GM19238 (cell line): ENCODE measurements at regions not wholly inside any gene's neighbourhood (a gene's known extent, or its start where the extent isn't known, plus 50 kb on each side); places are given as distances from the start of the nearest gene placed in this dataset.

ENCODE experiments used
- DNase-seq: peaks from one replicate; pipeline ENCODE4 v3.0.0; 2011; ENCODE audit warnings: low spot score; ENCODE audit not compliant: insufficient read length

DNA sequence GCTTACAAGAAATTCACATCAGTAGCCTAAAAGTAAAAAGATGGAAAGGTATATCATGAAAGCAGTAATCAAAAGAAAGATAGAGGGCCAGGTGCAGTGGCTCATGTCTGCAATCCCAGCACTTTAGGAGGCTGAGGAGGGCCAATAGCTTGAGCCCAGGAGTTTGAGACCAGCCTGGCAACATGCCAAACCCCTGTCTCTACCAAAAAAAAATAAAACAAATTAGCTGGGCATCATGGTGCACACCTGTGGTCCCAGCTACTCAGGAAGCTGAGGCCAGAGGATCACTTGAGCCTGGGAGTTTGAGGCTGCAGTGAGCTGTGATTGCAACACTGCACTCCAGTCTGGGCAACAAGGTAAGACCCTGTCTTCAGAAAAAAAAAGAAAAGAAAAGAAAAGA, 55.5 kb downstream of the GSPT2 start:
- no peak for DNase-seq

DNA sequence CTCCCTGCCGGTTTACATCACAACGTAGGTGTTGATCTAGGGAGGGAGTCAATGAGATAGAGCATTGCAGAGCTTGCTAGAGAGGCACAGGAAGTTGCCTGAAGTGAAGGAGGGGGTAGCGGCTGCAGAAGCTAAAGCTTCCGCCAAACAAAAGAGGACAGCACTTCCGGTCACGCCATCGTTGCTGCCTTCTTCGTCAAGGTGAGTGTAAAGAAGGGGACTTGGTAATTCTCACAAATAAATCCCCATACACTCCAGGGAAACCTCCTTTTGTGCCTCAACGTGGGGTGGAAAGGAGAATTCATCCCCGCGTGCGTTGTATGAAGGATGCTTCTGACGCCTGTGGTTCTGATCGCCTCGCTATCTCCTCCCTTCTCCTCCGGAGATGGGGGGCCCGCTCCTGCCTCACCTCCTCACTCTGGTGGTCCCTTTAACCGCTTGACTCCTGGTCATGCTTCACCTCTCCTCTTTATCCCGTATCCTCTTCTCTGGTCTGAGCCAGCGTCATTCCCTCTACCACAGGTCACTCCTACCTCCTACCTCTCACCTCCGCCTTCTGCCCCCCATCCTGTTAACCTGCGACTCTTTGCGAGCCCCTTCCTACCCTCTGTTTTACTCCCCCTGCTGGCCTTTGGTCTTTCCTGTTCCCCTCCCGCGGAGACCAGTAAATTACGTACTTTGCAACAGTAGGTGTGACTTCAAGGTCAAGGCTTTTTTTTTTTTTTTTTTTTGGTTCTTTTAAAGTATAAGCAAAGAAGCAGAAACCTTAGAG, 59.9 kb downstream of the GSPT2 start:
- DNase-seq = peak; percentile 11

DNA sequence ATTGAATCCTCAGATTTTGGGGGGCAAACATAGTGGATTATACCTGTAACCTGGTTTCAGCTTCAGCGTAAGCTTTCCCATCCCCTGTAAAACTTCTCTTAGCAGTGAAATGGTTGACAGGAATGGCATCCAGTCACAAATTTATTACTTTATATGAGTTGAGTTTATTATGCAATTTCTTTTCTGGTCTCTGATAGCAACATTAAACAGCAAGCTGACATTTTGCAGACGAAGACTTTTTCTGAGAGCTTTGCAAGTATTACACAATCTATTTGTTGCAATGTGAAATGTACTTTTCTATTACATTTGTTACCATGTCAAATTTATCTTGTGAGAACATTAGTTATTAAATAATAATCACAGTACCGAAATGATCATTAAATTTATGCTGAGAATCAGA, 60.6 kb downstream of the GSPT2 start:
- DNase-seq = no peak

DNA sequence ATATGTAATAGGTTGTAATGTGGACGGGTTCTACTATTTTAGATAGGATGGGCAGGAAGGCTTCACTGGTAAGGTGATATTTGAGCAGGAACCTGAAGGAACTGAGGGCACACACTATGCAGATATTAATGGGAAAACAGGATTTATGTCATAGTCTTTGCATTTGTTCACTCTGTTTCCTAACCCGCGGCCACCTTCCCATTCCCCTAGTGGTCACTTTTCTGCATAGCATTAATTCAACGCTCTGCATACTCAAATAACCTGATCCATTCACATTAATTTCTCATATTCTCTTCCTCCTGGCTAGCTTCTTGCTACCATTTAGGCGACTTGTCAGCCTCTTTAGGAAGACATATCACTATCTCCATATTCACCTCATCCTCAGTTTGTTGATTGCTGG, 61.5 kb downstream of the GSPT2 start:
- no peak for DNase-seq

- no peak for DNase-seq
Measured at GRCh38 chrX:51813886-51814460, 70.7 kb downstream of the GSPT2 start.

GRCh38 chrX:51824061-51824460, 69.4 kb upstream of the MAGED1 start:
- DNase-seq = no peak

DNA sequence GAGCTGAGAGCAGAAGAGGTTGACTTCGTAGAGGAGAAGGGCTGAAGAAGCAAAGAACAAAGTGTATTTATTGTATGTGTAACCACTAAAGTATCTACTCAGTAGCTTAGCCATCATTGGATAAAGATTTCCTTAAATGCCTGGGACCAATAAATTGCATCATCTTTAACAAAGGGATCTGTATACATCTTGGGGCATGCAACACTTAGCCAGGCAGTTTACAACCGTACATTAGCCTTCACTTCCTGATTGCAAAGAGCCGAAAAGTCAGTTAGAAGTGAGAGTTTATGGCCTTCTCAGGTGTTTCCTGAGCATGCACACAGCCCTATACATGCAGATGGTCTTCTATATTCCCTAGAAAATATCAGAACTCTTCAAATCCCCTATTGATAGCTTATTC, 68.0 kb upstream of the MAGED1 start:
- DNase-seq = no peak

DNA sequence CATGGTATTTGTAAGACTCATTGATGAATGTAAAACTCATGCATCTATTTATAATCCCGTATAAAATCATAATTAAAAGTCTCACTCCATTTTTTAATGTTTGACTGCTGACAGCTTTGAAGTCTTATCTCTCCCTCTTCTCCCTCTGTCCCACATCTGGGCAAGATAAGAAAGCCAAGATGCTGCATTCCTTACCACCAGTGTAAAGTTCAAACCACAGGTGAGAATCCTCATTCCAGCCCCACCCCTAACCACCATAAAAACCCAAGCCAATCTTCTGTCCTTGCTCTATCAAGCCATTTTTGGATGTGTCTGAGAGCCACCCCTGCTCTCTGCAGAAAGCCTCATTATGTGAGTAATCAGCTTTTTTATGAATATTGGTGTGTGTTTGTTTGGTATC, 59.3 kb upstream of the MAGED1 start:
- no peak for DNase-seq

GRCh38 chrX:51836823-51837222, 56.6 kb upstream of the MAGED1 start:
- DNase-seq = no peak

- no peak for DNase-seq
Measured at GRCh38 chrX:51837451-51837850, 56.0 kb upstream of the MAGED1 start.

DNA sequence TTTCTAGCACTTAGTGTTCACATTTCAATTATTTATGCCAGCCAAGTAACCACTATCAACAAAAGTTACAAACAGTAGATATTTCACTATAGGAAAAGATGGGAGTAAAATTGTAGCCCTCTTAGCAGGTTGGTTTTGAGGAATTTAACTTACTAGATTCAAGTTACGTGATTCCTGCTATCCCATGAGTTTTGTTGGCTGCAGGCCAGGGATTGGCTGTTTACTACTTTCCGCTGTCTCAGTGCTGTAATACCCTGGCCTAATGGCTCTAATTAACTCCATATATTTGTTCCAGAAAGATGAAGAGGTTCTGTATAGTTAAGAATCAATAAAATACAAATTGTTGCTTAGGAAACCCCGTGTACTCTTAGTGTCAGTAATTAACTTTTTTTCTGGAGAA, 55.5 kb upstream of the MAGED1 start:
- DNase-seq = no peak
